Activated T-cell treated with anti-CD3 and anti-CD28 coated beads for 48 hours (primary cell): ENCODE measurements at regions not wholly inside any gene's neighbourhood (a gene's known extent, or its start where the extent isn't known, plus 50 kb on each side); places are given as distances from the start of the nearest gene placed in this dataset.

Experiments used
- DNase-seq: peaks from one replicate; pipeline ENCODE4 v3.0.0-alpha.2; 2020; ENCODE audit warnings: low read depth

DNA sequence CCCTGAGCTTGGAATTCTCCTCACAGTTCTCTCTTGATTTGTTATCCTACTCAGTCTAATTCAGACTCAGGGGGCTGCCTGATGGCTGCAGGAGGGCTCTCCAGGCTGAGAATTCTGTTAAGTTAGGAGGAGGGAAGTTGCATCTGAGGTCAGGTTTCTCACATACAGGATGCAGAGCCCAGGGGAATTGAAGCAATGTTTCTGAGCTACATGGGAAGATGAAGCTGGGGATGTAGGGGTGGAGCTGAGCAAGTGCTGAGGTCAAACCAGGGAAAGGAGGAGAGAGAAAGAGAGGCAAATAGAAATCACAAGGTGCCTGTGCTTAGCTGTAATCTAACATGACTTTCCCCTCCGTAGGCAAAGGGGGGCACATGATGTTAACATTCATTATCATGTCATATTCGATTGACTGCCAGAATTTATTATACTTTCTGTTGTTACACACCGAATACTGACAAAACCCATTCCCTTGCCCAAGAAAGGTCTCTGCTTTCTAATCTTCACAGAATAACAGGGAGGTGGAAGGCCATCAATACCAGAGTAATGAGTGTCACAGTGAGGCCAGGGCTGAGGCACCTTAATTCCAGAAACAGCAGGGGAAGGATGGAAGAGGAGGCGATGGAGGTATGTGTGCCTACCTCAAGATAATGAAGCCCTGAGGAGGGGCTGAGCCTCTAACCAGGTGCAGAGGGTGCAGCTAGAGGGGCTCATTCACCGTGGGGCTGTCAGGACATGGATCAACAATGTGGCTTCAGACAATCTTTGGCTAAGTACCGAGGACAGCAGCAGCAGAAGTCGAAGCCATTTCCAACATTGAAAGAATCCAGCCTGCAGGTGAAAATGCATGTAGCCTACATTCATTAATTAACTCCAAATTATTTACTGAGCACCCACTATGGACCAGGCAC is 205.4 kb upstream of the SNX19 start:
- DNase-seq, result no peak

GRCh38 chr11:131122448-131122847 is 206.2 kb upstream of the SNX19 start:
- DNase-seq, result no peak

DNA sequence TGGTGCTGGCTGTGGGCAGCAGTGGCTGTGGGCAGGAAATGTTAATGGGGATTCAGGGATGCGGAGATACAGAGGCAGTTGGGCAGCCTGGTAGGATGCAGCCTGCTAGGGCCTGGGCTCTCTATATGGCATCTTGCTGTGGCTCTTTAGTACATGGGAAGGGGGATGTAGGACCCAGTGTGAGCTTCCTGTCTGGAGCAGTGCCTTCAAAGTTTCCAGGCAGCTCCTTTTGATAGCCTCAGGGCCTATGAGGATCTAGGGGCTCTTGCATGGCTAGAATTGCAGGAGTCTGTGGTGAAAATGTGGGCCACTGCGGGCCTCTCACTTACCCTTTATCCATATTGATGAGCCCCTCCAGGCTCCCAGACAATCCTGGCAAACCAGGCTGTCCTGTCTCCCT is 213.2 kb upstream of the SNX19 start:
- no peak for DNase-seq

- no peak for DNase-seq
Observed at GRCh38 chr11:131135611-131136010, 219.3 kb upstream of the SNX19 start.

DNA sequence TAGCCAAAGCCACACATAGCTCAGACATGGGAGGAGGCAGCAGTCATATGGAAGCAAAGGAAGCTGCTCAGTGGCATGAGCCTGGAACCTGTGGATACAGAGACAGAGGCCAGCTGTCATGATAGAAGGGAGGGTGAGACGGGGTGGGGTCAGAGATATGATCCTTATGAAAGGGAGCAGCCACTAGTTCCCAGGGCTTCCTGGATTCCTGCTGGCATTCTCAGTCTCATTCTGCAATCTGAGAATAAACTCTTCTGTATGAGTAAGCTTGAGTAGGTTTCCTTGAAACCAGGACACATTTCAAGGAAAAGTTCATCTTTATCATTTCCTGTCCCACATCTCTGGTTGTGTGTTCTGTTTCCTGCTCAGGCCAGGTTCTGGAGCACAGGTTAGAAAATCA is 220.2 kb upstream of the SNX19 start:
- no peak for DNase-seq

GRCh38 chr11:131137046-131137445 is 220.8 kb upstream of the SNX19 start:
- no peak for DNase-seq

DNA sequence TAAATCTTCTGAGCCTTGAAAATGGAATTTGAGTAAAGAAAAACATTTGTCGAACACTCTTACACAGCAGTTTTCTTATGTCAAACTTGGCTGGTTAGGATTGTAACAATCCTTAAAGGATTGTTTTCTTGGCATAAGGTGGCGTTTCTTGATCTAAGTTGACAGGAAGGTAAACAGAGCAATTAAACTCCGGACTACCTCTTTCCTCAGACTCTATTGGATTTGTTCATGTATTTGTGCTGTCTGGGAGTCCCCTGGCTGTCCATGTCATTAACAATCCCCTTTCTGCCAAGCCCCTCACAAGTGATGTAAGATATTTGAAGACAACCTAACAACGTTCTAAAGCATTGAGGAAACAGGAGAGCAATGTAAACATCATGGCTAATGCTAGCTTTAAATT is 222.5 kb upstream of the SNX19 start:
- DNase-seq, result no peak

DNA sequence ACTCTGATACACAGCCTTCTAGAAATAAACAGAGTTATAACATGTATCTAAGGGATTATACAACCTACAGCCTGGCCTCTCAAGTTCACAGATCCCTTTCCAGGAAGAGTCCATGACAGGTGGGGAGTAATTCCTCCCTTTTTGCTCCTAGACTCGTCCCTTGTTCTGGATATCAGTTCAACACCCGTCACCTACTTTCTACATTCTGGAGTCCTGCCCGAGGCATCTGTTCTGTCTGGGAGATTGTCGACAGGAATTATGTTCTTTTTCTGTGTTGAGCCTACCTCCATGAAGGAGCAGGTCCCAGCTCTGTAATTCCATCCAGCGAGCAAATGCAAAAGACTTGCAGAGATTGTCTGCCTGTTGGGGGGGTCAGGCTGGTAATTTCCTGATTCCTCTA is 224.6 kb upstream of the NTM start:
- no peak for DNase-seq

- DNase-seq, result no peak
Observed at GRCh38 chr11:131146827-131147490, 223.5 kb upstream of the NTM start.

- DNase-seq, result no peak
Observed at GRCh38 chr11:131154351-131154750, 216.1 kb upstream of the NTM start.

DNA sequence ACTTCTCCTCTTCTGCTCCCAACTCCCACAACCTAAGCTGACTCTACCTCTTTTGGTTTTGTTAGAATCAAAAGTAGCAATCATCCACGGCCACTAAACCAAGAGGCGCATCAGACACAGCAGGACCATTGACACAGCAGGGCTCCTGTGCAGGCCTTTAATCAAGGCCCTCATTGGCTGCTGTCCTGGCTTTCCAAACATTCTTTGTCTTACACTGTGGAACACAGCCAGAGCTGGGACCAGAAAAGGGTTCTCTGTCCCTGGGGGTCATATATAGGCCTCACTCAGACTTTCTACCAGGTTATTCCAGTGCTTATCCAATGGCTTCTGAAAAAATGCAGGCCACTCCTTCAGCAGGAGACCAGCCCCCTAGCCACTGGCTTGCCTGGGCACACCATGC is 212.7 kb upstream of the NTM start:
- no peak for DNase-seq

GRCh38 chr11:131160846-131161245 is 209.6 kb upstream of the NTM start:
- DNase-seq, result no peak

DNA sequence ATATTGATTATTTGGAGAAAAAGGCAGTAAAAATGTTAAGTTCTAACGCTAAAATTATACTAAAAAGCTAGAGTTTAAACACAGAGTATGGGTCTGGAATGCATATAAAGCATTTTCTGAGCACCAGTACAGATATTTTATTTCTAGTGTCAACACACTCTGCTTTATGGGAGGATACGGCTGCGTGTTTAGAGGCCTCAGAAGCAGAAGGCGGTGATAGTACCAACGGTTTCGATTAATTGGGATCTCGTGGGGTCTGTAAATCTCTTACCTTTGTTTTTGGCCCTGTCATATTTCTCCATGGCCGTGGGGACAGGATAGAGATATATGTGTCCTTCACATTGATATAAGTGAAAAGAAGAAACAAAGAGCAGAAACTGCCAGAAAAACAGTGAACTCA is 206.8 kb upstream of the NTM start:
- DNase-seq, result no peak

DNA sequence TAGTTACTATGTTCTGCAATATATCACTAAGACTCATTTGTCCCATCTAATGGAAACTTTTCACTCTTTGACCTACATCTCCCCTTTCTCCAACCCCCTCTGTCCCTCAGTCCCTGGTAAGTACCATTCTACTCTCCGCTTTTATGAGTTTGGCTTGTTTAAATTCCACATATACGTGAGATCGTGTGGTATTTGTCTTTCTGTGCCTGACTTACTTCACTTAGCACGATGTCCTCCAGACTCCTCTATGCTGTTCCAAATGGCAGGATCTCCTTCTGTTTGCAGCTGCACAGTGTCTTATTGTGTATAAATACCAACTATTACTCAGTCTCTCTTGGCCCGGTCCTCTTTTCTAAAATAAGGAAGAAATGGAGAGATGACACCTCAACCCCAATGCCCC is 205.4 kb upstream of the NTM start:
- no peak for DNase-seq

DNA sequence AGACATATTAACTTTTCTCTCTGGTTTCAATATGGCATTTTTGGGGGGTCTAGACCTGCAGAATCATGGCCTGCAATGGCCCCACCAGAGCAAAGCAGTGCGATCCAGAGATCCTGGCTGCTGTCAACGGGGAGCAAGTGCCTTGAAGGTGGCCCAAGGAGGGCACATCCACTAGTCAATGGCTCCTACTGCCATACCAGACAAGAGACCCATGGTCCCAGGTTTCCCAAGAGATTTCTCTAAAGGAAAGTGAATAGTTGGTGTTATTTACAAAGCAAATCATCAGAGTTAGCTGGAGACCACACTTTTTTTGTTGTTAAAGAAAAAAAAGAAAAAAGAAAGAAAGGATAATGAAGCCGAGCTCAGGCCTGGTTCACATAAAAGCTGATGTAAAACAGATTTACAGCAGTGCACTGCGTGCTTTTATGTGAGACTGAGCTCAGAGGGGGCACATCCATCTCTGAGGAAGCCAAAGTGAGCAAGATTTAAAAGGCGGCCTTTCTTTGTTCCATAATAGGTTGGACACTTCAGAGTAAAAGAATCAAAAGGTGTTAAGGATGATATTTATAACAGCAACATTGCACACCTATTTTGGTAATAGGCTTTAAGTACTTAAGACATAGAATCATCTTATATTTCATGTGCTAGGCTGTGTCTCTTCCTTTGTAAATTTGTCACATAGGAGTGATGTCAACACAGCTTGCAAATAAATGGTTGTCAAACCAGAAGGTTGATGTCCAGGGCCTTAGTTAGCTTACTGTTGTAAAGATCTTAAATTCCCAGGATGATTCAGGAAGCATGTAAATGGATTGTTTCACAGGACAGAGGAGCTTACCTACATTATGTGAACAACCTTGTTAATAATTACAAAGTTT is 201.3 kb upstream of the NTM start:
- DNase-seq, result no peak

DNA sequence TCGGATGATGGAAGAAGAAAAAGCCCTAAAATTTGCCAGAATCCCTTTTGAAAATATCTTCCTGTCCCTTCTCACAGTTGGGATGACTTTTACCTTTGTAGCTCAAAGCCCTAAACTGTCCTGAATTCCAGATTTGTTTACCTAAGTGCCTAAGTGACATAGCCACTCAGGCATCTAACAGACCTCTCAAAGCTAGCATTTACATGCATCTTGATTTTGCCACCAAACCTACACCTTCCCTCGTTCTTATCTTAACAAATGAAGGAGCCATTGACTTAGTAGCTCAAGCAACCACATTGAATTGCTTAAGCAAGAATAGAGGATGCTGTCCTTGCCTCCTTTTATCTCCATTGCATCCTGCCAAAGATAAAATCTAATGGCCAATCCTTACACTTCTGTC is 198.4 kb upstream of the NTM start:
- no peak for DNase-seq

GRCh38 chr11:131178020-131178419 is 192.4 kb upstream of the NTM start:
- no peak for DNase-seq

DNA sequence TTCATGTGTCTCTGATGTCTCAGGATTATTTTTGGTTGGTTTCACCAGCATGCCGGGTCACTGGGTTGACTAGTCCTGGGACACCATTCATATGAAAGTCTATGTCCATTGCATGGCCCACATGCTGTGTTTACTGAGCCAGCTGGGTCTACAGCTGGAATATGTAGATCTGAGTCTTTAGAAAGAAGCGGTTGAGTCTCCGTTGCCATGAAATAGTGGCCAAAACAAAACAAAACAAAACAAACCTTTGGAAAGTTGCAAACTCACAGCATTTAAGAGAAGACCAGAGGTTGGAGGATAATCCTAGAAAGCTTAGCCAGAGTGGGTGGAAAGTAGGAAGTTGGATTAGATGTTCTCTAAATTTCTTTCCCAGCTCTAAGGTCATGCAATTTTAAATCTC is 191.8 kb upstream of the NTM start:
- DNase-seq, result no peak

GRCh38 chr11:131179836-131180235 is 190.6 kb upstream of the NTM start:
- DNase-seq, result no peak

GRCh38 chr11:131185915-131186314 is 184.5 kb upstream of the NTM start:
- no peak for DNase-seq

- no peak for DNase-seq
Observed at GRCh38 chr11:131186629-131187101, 183.8 kb upstream of the NTM start.

GRCh38 chr11:131190446-131190845 is 180.0 kb upstream of the NTM start:
- DNase-seq, result no peak

DNA sequence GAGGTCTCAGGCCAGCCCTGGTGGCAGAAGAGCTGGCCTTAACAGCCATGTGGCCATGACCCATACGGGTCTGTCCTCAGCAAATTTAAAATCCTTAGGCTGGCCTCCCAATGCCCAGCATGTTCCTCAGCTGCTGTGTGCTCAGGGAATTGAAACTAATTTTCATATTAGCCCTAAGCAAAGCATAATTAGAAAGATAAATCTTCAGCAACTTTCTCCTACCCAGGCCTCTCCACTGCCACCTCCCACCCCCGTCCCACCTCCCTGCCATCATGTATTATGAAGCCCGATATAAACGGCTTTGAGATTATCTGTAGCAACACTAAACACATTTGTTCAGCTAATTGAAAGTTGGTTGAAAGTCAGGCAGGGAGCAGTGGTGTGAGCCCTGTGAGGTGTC is 178.8 kb upstream of the NTM start:
- no peak for DNase-seq
